ENCODE measurements at regions not wholly inside any gene's neighbourhood (a gene's known extent, or its start where the extent isn't known, plus 50 kb on each side); places are given as distances from the start of the nearest gene placed in this dataset.
A peak's percentile ranks its signal among the peaks of the same experiment; 100 is the strongest.

- ATAC-seq: no peak
- intact Hi-C loops (cut with DNase I, micrococcal nuclease): no loop called here
- no peak for DNase-seq
Measured at GRCh38 chr16:73873643-73874042, 423.0 kb upstream of the PSMD7 start.

- no peak for DNase-seq
- ATAC-seq: no peak
- intact Hi-C loops (cut with DNase I, micrococcal nuclease): no loop called here
Measured at GRCh38 chr16:73872856-73873255, 423.8 kb upstream of the PSMD7 start.

GRCh38 chr16:73871088-73871733 lies 425.4 kb upstream of the PSMD7 start:
- DNase-seq (no peak), ATAC-seq (no peak)
- intact Hi-C loops (cut with DNase I, micrococcal nuclease): no loop called here

- intact Hi-C loops (cut with DNase I, micrococcal nuclease): no loop called here
- no peak for DNase-seq
- ATAC-seq: no peak
Measured at GRCh38 chr16:73869126-73869525, 427.5 kb upstream of the PSMD7 start.

GRCh38 chr16:73864868-73865267 lies 431.7 kb upstream of the PSMD7 start:
- ATAC-seq (no peak), DNase-seq (no peak)
- intact Hi-C loops (cut with DNase I, micrococcal nuclease): no loop called here

GRCh38 chr16:73858326-73858725 lies 438.3 kb upstream of the PSMD7 start:
- intact Hi-C loops (cut with DNase I, micrococcal nuclease): no loop called here
- ATAC-seq (no peak), DNase-seq (no peak)

- intact Hi-C loops (cut with DNase I, micrococcal nuclease): no loop called here
- DNase-seq (peak in 1 of 2 donors; percentile 33), ATAC-seq (peak; percentile 63)
Measured at GRCh38 chr16:73853968-73854367, 442.6 kb upstream of the PSMD7 start.

- DNase-seq (no peak), ATAC-seq (no peak)
- intact Hi-C loops (cut with DNase I, micrococcal nuclease): no loop called here
Measured at GRCh38 chr16:73852561-73852960, 444.1 kb upstream of the PSMD7 start.

- DNase-seq: peak; percentile 53 to 76
- intact Hi-C loops (cut with DNase I, micrococcal nuclease): no loop called here
- ATAC-seq: peak; percentile 99
Measured at GRCh38 chr16:73848993-73849392, 447.6 kb upstream of the PSMD7 start.

- DNase-seq: no peak
- no peak for ATAC-seq
- intact Hi-C loops (cut with DNase I, micrococcal nuclease): no loop called here
Measured at GRCh38 chr16:73847090-73847489, 449.5 kb upstream of the PSMD7 start.

- ATAC-seq (no peak), DNase-seq (no peak)
- intact Hi-C loops (cut with DNase I, micrococcal nuclease): no loop called here
Measured at GRCh38 chr16:73846356-73846755, 450.3 kb upstream of the PSMD7 start.

- no peak for ATAC-seq
Measured at GRCh38 chr16:73846007-73846330, 450.6 kb upstream of the PSMD7 start.

GRCh38 chr16:73845238-73846006 lies 451.2 kb upstream of the PSMD7 start:
- intact Hi-C loops (cut with DNase I, micrococcal nuclease): no loop called here
- ATAC-seq: no peak

More at GRCh38 chr16:73846007-73846330, 450.6 kb upstream of the PSMD7 start:
- intact Hi-C loops (cut with DNase I, micrococcal nuclease): no loop called here
- DNase-seq: no peak

GRCh38 chr16:73840728-73841127 lies 455.9 kb upstream of the PSMD7 start:
- intact Hi-C loops (cut with DNase I, micrococcal nuclease): no loop called here
- DNase-seq (no peak), ATAC-seq (no peak)

More at GRCh38 chr16:73845238-73846006, 451.2 kb upstream of the PSMD7 start:
- DNase-seq: no peak

GRCh38 chr16:73831220-73831619 lies 465.4 kb upstream of the PSMD7 start:
- ATAC-seq: no peak
- DNase-seq: no peak
- intact Hi-C loops (cut with DNase I, micrococcal nuclease): no loop called here

- ATAC-seq (no peak), DNase-seq (no peak)
- intact Hi-C loops (cut with DNase I, micrococcal nuclease): no loop called here
Measured at GRCh38 chr16:73823205-73823849, 473.3 kb upstream of the PSMD7 start.

- intact Hi-C loops (cut with DNase I, micrococcal nuclease): no loop called here
- ATAC-seq (no peak), DNase-seq (no peak)
Measured at GRCh38 chr16:73817526-73818324, 478.9 kb upstream of the PSMD7 start.

- ATAC-seq: no peak
- intact Hi-C loops (cut with DNase I, micrococcal nuclease): no loop called here
- DNase-seq: no peak
Measured at GRCh38 chr16:73813527-73813926, 483.1 kb upstream of the PSMD7 start.

GRCh38 chr16:73804456-73804855 lies 492.2 kb upstream of the PSMD7 start:
- intact Hi-C loops (cut with DNase I, micrococcal nuclease): no loop called here
- DNase-seq (no peak), ATAC-seq (no peak)
